Activated CD8-positive, alpha-beta T cell treated with anti-CD3 and anti-CD28 coated beads, Interleukin-2, amount 10 ng/mL, durations not matched to agents 7 days and 5 days (primary cell): ENCODE measurements at regions not wholly inside any gene's neighbourhood (a gene's known extent, or its start where the extent isn't known, plus 50 kb on each side); places are given as distances from the start of the nearest gene placed in this dataset.

ENCODE experiments used
- ATAC-seq: fragments of 150-1000 bp; cut with Tn5 transposase; one replicate; pipeline ENCODE4 v1.10.0; 2021; ENCODE audit warnings: moderate library complexity
- CTCF ChIA-PET: fragments of 350-600 bp; sonication (Branson Sonifier 250); formaldehyde crosslinking; loops from one replicate; lab custom pipeline; 2021; ENCODE audit warnings: antibody characterized with exemption; lab: Charles Lee
- POLR2A ChIA-PET: fragments of 350-600 bp; sonication (Branson Sonifier 250); formaldehyde crosslinking; loops from one replicate; lab custom pipeline; 2021; ENCODE audit warnings: antibody characterized with exemption; lab: Charles Lee
- DNase-seq: peaks from one replicate; pipeline ENCODE4 v3.0.0-alpha.2; 2020
- H3K27ac Mint-ChIP-seq: one replicate; pipeline ENCODE4 v1.8.0; 2021; ENCODE audit warnings: mild to moderate bottlenecking, mixed read lengths
- H3K27me3 Mint-ChIP-seq: one replicate; pipeline ENCODE4 v1.8.0; 2021; ENCODE audit warnings: low read depth, mixed read lengths
- H3K36me3 Mint-ChIP-seq: one replicate; pipeline ENCODE4 v1.8.0; 2021; ENCODE audit warnings: low read depth, mixed read lengths
- H3K4me1 Mint-ChIP-seq: one replicate; pipeline ENCODE4 v1.8.0; 2021; ENCODE audit warnings: low read depth, mixed read lengths
- H3K4me3 Mint-ChIP-seq: one replicate; pipeline ENCODE4 v1.8.0; 2021; ENCODE audit warnings: mild to moderate bottlenecking, mixed read lengths
- H3K9me3 Mint-ChIP-seq: one replicate; pipeline ENCODE4 v1.8.0; 2022; ENCODE audit warnings: mixed read lengths; ENCODE audit not compliant: insufficient read depth

GRCh38 chr5:31114817-31115216 is 78.7 kb upstream of the CDH6 start:
- ATAC-seq (no peak), DNase-seq (no peak)
- Mint-ChIP-seq H3K36me3 (no peaks in the 10 kb centered on the region), H3K4me1 (no peaks in the 10 kb centered on the region), H3K27me3 (no peaks in the 10 kb centered on the region), H3K4me3 (no peak overlapping the region), H3K9me3 (no peaks in the 10 kb centered on the region), H3K27ac (no peak overlapping the region)
- CTCF ChIA-PET = no interaction called here
- POLR2A ChIA-PET = no interaction called here

- Mint-ChIP-seq H3K4me3 (no peak overlapping the region), H3K4me1 (no peaks in the 10 kb centered on the region), H3K36me3 (no peaks in the 10 kb centered on the region), H3K9me3 (no peaks in the 10 kb centered on the region), H3K27me3 (no peaks in the 10 kb centered on the region), H3K27ac (no peak overlapping the region)
- CTCF ChIA-PET = no interaction called here
- POLR2A ChIA-PET = no interaction called here
- DNase-seq (no peak), ATAC-seq (no peak)
Measured at GRCh38 chr5:31113666-31114350, 79.7 kb upstream of the CDH6 start.

GRCh38 chr5:31113101-31113500 is 80.4 kb upstream of the CDH6 start:
- DNase-seq (no peak), ATAC-seq (no peak)
- ChIA-PET CTCF (no interaction called here), POLR2A (no interaction called here)
- H3K36me3 Mint-ChIP-seq = no peaks in the 10 kb centered on the region
- no peaks in the 10 kb centered on the region for H3K9me3 Mint-ChIP-seq
- H3K27ac Mint-ChIP-seq = no peak overlapping the region
- no peaks in the 10 kb centered on the region for H3K27me3 Mint-ChIP-seq
- no peaks in the 10 kb centered on the region for H3K4me1 Mint-ChIP-seq
- no peak overlapping the region for H3K4me3 Mint-ChIP-seq

- ATAC-seq (no peak), DNase-seq (no peak)
- CTCF ChIA-PET = no interaction called here
- H3K4me1 Mint-ChIP-seq = no peaks in the 10 kb centered on the region
- no peaks in the 10 kb centered on the region for H3K36me3 Mint-ChIP-seq
- H3K4me3 Mint-ChIP-seq = no peak overlapping the region
- no peaks in the 10 kb centered on the region for H3K27me3 Mint-ChIP-seq
- H3K27ac Mint-ChIP-seq = no peak overlapping the region
- H3K9me3 Mint-ChIP-seq = no peaks in the 10 kb centered on the region
- POLR2A ChIA-PET = no interaction called here
Measured at GRCh38 chr5:31107091-31107518, 86.4 kb upstream of the CDH6 start.

DNA sequence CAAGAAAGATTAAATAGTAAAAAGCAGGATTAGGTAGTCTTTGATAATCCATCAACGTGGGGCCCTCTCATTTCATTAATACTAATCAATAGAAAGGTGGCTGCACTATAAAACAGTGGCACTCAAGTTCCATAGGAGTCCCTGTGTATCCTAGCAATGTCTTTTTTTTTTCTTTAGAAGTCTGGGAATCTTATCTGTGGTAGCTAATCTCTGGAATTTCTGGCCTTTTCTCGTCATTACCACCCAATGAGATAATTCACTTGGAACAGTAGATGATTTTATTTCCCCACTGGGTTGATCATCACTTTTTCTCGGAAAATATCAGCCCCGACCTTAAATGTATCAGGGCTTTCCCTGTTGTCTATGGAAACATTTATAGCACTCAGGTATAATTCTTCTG is 86.8 kb upstream of the CDH6 start:
- H3K27me3 Mint-ChIP-seq = no peaks in the 10 kb centered on the region
- no peaks in the 10 kb centered on the region for H3K36me3 Mint-ChIP-seq
- H3K9me3 Mint-ChIP-seq = no peaks in the 10 kb centered on the region
- DNase-seq (no peak), ATAC-seq (no peak)
- ChIA-PET CTCF (no interaction called here), POLR2A (no interaction called here)
- no peak overlapping the region for H3K27ac Mint-ChIP-seq
- no peaks in the 10 kb centered on the region for H3K4me1 Mint-ChIP-seq
- no peak overlapping the region for H3K4me3 Mint-ChIP-seq

GRCh38 chr5:31106278-31106677 is 87.2 kb upstream of the CDH6 start:
- POLR2A ChIA-PET = no interaction called here
- Mint-ChIP-seq H3K36me3 (no peaks in the 10 kb centered on the region), H3K9me3 (no peaks in the 10 kb centered on the region), H3K4me3 (no peak overlapping the region), H3K27ac (no peak overlapping the region), H3K27me3 (no peaks in the 10 kb centered on the region), H3K4me1 (no peaks in the 10 kb centered on the region)
- CTCF ChIA-PET = no interaction called here
- no peak for DNase-seq
- ATAC-seq = no peak

DNA sequence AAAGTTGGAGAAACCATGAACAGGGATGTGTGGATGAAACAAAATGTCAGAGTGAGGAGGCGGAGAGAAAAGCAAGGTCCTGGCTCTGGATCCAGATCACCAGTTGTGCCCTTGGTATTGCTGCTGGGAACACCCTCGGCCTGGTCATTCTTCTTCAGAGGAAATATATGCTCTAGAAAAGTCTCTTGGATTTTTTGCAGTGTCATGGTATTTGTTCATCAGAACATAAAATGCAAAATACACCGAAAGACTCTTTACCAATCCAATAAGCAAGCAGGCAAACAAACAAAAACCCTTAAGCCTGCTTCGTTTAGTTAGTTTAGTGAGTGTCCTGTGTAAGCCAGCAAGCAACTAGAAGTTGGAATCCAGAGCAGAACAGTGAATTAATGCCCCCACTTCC is 88.7 kb upstream of the CDH6 start:
- H3K27me3 Mint-ChIP-seq = no peaks in the 10 kb centered on the region
- no peaks in the 10 kb centered on the region for H3K36me3 Mint-ChIP-seq
- no peaks in the 10 kb centered on the region for H3K4me1 Mint-ChIP-seq
- ChIA-PET POLR2A (no interaction called here), CTCF (no interaction called here)
- DNase-seq = no peak
- no peak for ATAC-seq
- H3K9me3 Mint-ChIP-seq = no peaks in the 10 kb centered on the region
- no peak overlapping the region for H3K4me3 Mint-ChIP-seq
- no peak overlapping the region for H3K27ac Mint-ChIP-seq

- Mint-ChIP-seq H3K27ac (no peak overlapping the region), H3K4me1 (no peaks in the 10 kb centered on the region), H3K27me3 (no peaks in the 10 kb centered on the region), H3K4me3 (no peak overlapping the region), H3K36me3 (no peaks in the 10 kb centered on the region), H3K9me3 (no peaks in the 10 kb centered on the region)
- DNase-seq = no peak
- ChIA-PET CTCF (no interaction called here), POLR2A (no interaction called here)
- no peak for ATAC-seq
Measured at GRCh38 chr5:31100781-31101310, 92.6 kb upstream of the CDH6 start.

DNA sequence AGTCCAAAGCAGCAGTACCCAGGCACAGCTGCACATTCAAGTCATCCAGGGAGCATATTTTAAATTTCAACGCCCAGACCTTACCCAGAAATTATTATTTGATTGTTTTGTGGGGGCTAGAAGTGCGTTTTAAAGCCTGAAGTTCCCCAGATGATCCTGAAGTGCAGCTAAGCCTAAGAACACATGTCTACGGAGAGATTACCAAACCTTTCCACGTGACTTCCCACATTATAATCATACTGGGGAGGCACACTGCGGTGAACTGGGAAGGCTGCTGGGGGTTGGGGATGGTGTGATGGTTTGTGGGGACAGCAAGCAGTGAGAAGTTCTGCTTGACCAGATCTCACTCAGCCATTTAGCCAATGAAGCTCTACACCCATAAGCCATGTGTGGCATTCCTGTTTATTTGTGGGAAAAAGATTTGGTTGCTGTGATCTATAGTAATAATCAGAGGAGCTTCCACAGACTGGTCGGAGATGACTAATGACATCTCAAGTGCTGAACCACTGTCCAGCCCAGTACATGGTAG is 93.4 kb upstream of the CDH6 start:
- DNase-seq (no peak), ATAC-seq (no peak)
- no peak overlapping the region for H3K27ac Mint-ChIP-seq
- ChIA-PET POLR2A (no interaction called here), CTCF (no interaction called here)
- H3K4me1 Mint-ChIP-seq = no peaks in the 10 kb centered on the region
- no peaks in the 10 kb centered on the region for H3K9me3 Mint-ChIP-seq
- H3K27me3 Mint-ChIP-seq = no peaks in the 10 kb centered on the region
- no peak overlapping the region for H3K4me3 Mint-ChIP-seq
- no peaks in the 10 kb centered on the region for H3K36me3 Mint-ChIP-seq

DNA sequence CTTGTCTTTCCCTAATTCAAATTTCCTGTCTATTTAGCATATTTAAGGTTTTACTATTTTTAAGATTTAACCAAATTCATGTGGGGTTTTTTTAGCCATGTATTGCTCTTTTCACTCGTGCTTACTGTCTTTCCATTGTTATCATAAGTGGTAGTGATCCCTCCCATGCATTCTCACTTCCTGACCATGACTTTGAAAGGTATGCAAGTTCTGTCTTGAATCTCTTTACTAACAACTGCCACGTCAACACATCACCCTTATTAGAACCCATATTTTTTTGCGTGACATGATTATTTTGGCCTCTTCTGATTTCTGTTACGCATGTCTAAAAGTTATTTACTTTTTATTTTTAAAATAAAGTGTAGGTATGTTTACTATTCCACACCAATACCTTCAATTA is 94.7 kb upstream of the CDH6 start:
- no peaks in the 10 kb centered on the region for H3K4me1 Mint-ChIP-seq
- ChIA-PET CTCF (no interaction called here), POLR2A (no interaction called here)
- H3K27me3 Mint-ChIP-seq = no peaks in the 10 kb centered on the region
- no peak overlapping the region for H3K27ac Mint-ChIP-seq
- no peak overlapping the region for H3K4me3 Mint-ChIP-seq
- H3K9me3 Mint-ChIP-seq = no peaks in the 10 kb centered on the region
- no peak for DNase-seq
- H3K36me3 Mint-ChIP-seq = no peaks in the 10 kb centered on the region
- ATAC-seq = no peak

DNA sequence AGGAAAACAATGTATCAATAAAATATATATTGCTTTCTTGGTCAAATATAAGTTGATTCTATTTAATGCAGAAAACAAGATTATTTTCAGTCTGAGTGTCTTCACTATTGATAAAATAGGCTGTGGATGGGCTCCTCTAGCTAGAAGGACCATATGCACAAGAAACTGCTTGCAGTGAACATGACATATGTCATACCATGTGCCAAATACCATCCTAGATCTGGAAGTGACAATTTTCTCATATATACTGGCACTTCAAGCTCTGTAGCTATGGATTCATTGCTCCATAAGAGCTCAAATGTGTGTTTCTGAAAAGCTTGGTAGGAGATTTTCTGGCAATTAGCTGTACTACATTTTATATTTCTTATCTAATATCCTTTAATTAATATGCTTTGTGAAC is 95.6 kb upstream of the CDH6 start:
- Mint-ChIP-seq H3K27me3 (no peaks in the 10 kb centered on the region), H3K36me3 (no peaks in the 10 kb centered on the region), H3K9me3 (no peaks in the 10 kb centered on the region), H3K4me1 (no peaks in the 10 kb centered on the region), H3K4me3 (no peak overlapping the region), H3K27ac (no peak overlapping the region)
- POLR2A ChIA-PET = no interaction called here
- CTCF ChIA-PET = no interaction called here
- no peak for DNase-seq
- ATAC-seq = no peak

DNA sequence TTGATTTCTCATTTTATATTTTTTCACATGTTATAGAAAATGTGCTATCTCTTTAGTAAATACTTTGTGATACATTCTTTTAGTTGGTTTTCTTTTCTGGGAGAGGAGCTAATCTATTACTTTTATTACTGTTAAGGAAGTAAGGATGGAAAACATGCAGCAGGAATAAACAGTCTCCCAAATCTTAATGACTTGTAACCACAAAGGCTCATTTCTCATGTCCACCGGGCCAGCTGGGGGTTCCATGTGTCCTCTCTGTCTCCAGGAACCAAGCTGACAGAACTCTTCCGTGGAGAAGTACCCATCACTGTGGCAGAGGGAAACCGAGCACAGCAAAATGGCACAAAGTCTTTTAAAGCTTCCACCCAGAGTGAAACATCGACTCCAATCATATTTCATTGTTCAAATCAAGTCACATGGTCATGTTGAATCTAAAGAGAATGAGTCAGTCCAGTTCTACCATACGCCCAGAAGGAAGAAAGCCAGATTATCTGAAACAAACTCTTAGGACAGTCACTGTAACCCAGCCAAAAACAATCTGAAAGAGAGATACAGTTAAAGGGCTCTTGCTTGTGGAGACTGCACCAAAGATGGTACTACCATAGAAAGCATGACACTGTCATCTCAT is 97.1 kb upstream of the CDH6 start:
- Mint-ChIP-seq H3K4me3 (no peak overlapping the region), H3K9me3 (no peaks in the 10 kb centered on the region), H3K36me3 (no peaks in the 10 kb centered on the region), H3K27ac (no peak overlapping the region), H3K27me3 (no peaks in the 10 kb centered on the region), H3K4me1 (no peaks in the 10 kb centered on the region)
- CTCF ChIA-PET = no interaction called here
- ATAC-seq (no peak), DNase-seq (no peak)
- POLR2A ChIA-PET = no interaction called here
